ENCODE measurements at regions not wholly inside any gene's neighbourhood (a gene's known extent, or its start where the extent isn't known, plus 50 kb on each side); places are given as distances from the start of the nearest gene placed in this dataset.

- TF ChIP-seq CTCF (IDR thresholded peaks at IDR 0.05) (no peak), POLR2A (IDR thresholded peaks at IDR 0.05) (no peak)
- no peaks in the 10 kb centered on the region for H3K27me3 ChIP-seq
- H3K9me3 ChIP-seq = no peaks in the 10 kb centered on the region
- no peak overlapping the region for H3K4me3 ChIP-seq
- H3K27ac ChIP-seq = no peak overlapping the region
- peaks cover 0 to 9% (median 0%) of the 10 kb centered on the region in 4 donors for H3K4me1 ChIP-seq
- DNase-seq = no peak
- no peaks in the 10 kb centered on the region for H3K36me3 ChIP-seq
Measured at GRCh38 chr7:15857026-15857425, 170.5 kb upstream of the MEOX2 start.

DNA sequence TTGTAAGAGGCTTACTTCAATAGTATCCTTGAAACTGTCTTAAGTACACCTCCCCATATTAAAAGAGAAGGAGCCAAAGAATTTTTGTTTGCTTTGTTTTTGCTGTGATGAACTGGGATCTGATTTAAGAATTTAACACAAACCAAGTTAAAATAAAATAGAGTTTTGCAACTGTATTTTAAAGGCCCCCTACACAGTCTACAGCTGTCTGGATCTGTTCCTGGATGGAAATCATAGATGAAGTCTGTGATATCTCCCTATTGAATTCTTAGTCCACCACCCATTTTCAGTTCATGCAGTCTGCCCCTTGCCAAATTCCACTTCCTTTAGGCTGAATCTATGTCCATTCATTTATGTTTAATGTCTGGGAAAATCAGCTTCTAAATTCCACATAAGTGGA, 169.8 kb upstream of the MEOX2 start:
- H3K4me1 ChIP-seq = peaks cover 0 to 9% (median 0%) of the 10 kb centered on the region in 4 donors
- no peak overlapping the region for H3K27ac ChIP-seq
- no peak for DNase-seq
- TF ChIP-seq CTCF (IDR thresholded peaks at IDR 0.05) (no peak), POLR2A (IDR thresholded peaks at IDR 0.05) (no peak)
- H3K36me3 ChIP-seq = no peaks in the 10 kb centered on the region
- H3K4me3 ChIP-seq = no peak overlapping the region
- no peaks in the 10 kb centered on the region for H3K9me3 ChIP-seq
- H3K27me3 ChIP-seq = no peaks in the 10 kb centered on the region

DNA sequence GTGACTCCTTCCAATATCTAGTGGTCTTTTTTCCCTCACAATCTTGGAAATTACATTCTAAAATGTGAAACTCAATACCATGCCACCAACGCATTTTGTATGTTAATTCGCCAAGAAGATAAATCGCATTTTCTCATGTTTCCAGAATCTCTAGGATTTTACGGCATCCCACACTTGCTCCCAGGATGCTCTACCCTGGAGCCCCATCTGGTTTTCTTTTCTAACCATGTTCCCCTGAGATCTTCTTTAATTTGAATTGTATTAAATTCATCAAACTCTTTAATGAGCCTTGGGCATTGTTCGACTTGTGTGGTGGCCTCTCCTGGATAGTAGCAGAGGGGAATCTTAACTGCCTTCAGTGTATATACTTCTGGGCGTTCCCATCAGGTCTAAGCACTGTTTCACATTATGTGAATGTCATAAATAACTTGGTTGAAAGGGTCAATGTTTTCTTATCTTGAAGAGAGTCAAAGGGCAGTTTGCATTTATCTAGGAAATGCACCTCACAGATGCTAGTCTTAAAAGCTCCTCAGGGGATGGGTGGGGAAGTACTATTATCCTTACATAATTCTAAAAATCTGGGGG, 169.1 kb upstream of the MEOX2 start:
- TF ChIP-seq CTCF (IDR thresholded peaks at IDR 0.05) (no peak), POLR2A (IDR thresholded peaks at IDR 0.05) (no peak)
- DNase-seq = no peak
- no peak overlapping the region for H3K4me3 ChIP-seq
- H3K27ac ChIP-seq = peak overlapping the region in 1 of 4 donors; percentile 13
- H3K4me1 ChIP-seq = peaks cover 0 to 9% (median 0%) of the 10 kb centered on the region in 4 donors
- no peaks in the 10 kb centered on the region for H3K9me3 ChIP-seq
- H3K36me3 ChIP-seq = no peaks in the 10 kb centered on the region
- H3K27me3 ChIP-seq = no peaks in the 10 kb centered on the region

DNA sequence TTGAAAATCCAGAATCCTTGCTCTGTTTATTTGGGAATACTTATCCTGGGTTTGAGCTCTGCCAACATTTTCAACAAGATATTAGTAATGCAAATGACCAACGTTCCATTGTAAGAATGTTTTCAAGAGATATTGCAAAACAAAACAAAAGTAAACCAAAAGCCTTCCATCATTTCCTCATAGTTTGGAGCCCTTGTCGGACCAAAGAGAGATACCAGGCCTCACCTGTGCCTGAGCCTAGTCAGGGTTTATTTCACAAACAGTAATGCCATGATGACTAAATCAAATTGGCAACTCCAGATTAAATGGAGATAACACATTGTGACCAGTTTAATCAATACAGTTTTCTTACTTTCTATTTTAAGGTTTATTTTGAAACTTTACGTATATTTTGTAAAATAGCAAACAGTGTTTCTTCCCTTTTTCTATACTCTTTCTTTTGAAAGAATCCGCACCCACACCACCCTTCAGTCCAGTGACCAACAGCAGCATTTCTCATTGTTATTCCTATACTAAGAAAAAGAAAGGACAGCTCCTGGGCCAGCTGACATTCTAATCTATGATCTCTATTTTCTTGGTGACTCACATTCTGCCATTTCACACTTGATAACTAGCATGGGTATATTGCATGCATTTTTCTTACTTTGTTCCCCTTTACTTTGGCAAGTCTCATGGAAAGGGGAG, 168.5 kb upstream of the MEOX2 start:
- Histone ChIP-seq H3K9me3 (no peaks in the 10 kb centered on the region), H3K27me3 (no peaks in the 10 kb centered on the region), H3K4me1 (peaks cover 0 to 9% (median 0%) of the 10 kb centered on the region in 4 donors), H3K4me3 (no peak overlapping the region), H3K36me3 (no peaks in the 10 kb centered on the region), H3K27ac (peak overlapping the region in 1 of 4 donors; percentile 13)
- TF ChIP-seq CTCF (IDR thresholded peaks at IDR 0.05) (no peak), POLR2A (IDR thresholded peaks at IDR 0.05) (no peak)
- no peak for DNase-seq

DNA sequence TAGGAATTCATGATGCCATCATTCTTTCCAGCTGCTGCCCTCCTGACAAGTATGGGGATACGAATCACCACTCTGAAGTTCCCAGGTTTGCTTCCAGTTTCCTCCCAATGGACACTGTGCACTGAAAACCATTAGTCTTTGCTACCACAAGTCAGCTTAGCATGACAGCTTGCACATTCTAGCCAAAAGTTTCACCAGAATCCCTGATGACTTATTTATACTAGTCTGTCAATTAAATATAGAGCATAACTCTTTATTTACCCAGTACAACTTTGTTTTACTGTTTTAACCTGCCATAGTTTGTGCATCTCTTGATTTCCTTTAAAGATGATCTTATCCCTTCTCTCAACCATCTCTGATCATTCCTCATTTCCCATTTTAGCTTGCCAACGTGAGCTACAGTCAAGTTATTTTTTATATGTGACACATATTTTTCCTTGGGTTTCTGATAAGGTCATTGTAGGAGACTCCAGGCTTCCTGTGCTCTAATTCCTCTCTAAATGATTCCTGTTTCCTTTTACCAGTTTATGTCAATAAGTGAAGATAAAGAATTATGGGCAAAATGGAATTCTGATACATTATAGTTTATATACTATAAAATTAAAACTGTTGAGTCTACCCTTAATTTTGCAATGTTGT, 167.5 kb upstream of the MEOX2 start:
- H3K27ac ChIP-seq = no peak overlapping the region
- no peak overlapping the region for H3K4me3 ChIP-seq
- H3K27me3 ChIP-seq = no peaks in the 10 kb centered on the region
- no peaks in the 10 kb centered on the region for H3K9me3 ChIP-seq
- no peak for DNase-seq
- no peak for TF ChIP-seq CTCF (IDR thresholded peaks at IDR 0.05)
- no peak for TF ChIP-seq POLR2A (IDR thresholded peaks at IDR 0.05)
- H3K4me1 ChIP-seq = peaks cover 0 to 9% (median 0%) of the 10 kb centered on the region in 4 donors
- no peaks in the 10 kb centered on the region for H3K36me3 ChIP-seq
